ENCODE measurements at regions not wholly inside any gene's neighbourhood (a gene's known extent, or its start where the extent isn't known, plus 50 kb on each side); places are given as distances from the start of the nearest gene placed in this dataset.
"Not testable (repeated sequence)": the region's sequence is repeated elsewhere in the genome, so short reads cannot be mapped to it uniquely, and the experiment has no call there.

DNA sequence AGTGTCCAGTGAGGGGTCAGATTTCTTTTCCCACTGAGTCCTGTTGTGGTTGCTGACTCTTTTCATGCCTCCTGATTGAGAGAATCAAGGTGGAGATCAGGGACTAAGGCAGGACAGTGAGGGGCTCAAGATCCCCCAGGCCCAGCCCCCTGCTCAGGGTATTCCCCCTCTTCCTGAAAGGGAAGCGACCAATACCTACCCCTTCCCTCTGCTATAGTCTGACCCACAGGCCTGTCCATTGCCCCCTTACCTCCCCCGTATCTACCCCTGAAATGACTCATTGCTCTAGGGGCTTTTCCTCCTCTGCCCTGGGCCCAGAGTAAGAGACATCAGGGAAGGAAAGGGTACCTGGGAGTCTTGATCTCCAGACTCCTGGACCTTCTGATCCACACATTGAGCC is 1320.5 kb downstream of the UQCRFS1 start:
- no peak for DNase-seq

DNA sequence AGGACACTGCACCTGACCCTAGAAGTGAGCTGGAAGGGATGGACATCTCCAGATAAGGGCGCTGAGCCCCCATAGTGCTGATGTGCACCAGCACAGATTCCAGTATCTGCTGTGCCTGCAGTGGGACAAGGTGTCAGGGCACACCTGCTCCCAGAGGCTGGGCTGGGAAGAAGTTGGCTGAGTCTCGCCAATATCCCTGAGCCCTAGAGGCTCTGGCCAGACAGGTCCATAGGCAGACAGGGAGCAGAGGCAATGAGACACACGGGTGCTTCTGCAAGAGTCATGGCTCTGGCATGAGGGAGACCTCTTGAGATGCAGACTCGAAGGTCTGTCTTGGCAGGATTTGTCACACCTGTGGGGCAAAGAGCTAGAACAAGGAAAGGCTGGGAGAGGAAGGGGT is 1321.5 kb downstream of the UQCRFS1 start:
- no peak for DNase-seq

DNA sequence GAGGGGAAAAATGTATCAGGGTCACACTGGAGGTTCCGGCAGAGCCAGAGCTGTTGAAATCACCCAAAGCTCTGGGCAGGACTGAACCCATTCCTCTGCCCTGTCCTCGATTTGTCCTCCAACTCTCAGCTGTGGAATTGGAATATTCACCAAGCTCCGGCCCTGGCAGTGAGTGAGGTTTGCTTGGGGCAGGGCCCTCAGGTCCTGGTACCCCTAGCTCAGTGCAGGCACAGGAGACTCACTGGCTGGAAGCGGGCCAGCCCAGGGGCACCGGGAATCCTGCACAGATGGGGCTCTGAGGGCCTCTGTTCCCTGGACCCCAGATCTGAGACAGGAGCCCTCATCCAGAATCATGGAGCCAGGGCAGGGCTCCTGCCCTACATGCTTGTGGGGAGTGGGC is 1322.3 kb downstream of the UQCRFS1 start:
- no peak for DNase-seq

GRCh38 chr19:27890206-27890605 is 1322.7 kb downstream of the UQCRFS1 start:
- DNase-seq = no peak

- DNase-seq = no peak
These were observed 1323.8 kb downstream of the UQCRFS1 start for GRCh38 chr19:27889156-27889555.

GRCh38 chr19:27887946-27888345 is 1325.0 kb downstream of the UQCRFS1 start:
- DNase-seq = no peak

DNA sequence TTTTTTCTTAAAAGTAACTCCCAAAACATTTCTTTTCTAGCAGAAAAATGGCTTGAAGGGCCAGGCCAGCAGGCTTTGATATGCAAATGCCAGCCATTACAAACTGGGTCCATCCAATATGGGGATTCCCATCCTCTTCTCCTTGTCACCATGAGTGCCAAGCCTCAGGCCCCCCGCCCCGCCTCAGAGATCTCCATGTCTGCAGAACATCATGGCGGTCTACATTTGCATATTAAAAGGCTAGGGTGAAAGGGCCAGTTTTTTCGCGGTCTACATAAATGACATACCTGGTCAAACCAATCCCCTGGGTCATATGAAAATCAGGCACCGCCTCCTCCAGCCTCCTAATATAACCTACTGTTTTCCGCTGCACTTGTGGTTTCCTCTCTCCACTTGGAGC is 1327.6 kb downstream of the UQCRFS1 start:
- DNase-seq = no peak

DNA sequence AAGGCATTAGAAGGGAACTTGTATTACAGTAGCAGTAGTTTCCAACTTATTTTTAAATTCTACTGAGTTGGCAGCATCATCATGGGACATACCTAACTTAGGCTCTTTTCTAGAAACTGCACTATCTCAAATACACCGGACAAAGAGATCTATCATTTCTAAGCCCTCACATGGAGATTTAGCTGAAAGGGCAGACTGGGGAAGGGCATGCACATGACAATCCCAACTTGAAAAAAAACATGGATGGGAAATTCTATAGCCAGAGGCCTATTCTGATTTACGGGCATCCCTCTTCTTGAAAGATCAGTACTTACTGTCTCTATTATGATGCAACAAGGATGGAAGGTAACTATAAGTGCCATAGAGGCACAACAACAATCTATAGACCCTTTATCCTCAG is 1328.6 kb downstream of the UQCRFS1 start:
- DNase-seq = no peak

DNA sequence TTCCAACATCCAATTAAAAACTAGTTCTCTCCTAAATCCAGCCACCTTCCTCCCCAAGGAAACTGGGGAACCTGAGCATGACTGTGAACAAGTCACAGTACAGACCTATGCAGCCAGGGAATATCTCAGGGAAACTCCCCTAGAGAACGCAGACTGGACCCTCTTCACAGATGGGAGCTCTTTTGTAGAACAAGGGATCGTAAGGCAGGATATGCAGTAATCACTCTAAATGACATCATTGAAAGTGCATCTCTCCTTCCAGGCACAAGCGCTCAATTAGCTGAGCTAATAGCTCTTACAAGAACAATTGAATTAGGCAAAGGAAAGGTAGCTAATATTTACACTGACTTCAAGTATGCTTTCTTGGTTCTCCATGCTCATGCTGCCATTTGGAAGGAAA is 1331.7 kb downstream of the UQCRFS1 start:
- DNase-seq = no peak

- no peak for DNase-seq
These were observed 1335.9 kb downstream of the UQCRFS1 start for GRCh38 chr19:27876976-27877512.

DNA sequence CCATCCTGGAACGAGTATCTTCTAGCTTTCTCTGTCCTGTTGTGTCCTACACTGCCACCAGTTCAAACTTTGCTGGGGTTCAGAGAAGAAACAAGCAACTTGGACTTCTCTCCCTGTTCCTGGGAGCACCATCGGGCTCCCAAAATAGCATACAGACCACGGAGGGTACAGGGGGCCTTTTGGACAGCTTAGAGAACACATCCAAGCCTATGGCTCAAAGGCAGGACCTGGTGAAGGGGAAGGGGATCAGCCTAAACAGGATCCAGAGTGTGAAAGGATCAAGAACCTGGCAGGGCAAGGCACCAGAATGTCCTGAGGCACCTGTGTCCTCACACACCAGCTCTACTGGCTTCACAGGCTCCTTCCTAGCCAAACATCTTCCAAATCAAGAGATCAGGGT is 1336.5 kb downstream of the UQCRFS1 start:
- DNase-seq = no peak

DNA sequence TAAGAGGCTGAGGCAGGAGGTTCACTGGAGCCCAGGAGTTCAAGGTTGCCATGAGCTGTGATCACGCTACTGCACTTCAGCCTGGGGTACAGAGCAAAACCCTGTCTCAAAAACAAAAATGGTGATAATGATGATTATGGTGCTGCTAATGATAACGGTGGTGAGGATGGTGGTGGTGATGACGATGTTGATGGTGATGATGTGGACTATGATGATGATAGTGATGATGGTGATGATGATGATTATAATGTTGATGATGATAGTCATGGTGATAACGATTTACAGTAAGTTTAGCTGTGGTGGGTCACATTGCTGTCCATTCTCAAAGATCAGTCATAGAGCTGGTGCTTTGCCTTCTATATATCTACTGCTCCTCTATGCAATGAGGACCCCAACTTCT is 1340.6 kb downstream of the UQCRFS1 start:
- DNase-seq = no peak

DNA sequence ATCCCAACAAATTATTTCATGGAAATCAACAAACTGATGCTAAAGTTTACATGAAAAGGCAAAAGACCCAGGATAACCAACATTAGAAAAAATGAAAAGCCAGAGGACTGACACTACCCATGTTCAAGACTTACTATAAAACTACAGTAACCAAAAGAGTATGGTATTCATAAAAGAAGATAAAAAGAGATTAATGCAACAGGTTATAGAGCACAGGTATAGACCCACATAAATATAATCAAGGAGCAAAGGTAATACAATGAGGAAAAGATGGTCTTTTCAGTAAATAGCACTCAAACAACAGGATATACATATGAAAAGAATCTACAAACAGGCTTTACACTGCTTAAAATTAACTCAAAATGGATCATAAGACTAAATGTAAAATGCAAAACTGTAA is 1342.7 kb downstream of the UQCRFS1 start:
- DNase-seq = no peak

- no peak for DNase-seq
These were observed 1344.9 kb downstream of the UQCRFS1 start for GRCh38 chr19:27868007-27868406.

DNA sequence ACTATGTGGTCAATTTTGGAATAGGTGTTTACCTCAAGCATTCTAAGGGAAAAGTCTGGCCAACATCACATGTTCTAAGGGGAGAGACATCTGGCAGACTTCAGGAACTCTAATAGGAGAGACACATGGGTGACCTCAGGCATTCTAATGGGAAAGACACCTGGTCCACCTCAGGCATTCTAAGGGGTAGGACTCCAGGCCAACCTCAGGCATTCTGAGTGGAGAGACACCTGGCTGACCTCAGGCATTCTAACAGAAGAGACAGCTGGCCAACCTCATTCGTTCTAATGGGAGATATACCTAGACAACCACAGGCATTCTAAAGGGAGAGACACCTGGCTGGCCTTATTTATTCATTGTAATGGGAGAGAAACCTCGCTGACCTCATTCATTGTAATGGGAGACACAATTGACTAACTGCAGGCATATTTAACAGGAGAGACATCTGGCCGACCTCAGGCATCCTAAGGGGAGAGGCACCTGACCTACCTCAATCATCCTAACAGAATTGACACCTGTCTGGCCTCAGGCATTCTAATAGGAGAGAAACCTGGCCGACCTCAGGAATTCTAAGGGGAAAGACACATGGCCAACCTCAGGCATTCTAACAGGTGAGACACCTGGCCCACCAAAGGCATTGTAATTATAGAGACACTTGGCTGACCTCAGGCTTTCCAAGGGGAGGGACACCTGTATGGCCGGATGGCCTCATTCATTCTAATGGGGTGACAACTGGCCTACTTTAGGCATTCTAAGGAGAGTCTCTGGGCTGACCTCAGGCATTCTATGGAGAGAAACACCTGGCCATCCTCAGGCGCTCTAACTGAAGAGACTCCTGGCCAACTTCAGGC is 1346.8 kb downstream of the UQCRFS1 start:
- DNase-seq = no peak

DNA sequence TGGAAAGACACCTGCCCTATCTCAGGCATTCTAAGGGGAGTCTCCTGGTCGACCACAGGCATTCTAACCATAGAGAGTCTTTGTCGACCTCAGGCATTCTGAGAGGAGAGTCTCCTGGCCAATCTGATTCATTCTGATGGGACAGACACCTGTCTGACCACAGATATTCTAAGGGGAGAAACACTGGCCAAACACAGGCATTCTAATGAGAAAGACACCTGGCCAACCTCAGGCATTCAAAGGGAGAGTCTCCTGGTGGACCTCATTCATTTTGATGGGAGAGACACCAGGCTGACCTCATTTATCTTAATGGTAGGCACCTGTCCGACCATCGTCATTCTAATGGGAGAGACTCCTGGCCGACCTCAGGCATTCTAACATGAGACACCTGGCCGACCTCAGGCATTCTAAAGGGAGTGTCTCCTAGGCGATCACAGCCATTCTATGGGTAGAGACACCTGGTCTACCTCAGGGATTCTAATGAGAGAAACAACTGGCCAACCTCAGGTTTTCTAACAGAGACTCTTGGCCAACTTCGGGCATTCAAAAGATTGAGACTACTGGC is 1351.5 kb downstream of the UQCRFS1 start:
- no peak for DNase-seq

DNA sequence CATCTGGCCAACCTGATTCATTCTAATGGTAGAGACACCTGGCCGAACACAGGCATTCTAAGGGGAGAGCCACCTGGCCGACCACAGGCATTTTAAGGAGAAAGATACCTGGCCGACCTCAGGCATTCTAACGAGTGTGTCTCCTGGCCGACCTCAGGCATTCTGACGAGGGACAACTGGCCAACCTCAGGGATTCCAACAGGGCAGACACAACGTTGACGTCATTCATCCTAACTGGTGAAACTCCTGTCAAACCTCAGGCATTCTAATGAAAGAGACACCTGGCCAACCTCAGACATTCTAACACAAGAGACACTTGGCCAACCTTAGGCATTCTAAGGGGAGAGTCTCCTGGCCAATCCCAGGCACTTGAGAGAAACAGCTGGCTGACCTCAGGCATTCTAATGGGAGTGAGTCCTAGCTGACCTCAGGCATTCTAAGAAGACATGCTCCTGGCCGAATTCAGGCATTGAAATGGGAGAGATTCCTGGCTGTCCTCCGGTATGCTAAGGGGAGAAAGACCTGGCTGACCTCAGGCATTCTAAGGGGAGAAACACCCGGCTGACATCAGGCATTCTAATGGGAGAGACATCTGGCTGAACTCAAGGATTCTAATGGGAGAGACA is 1352.5 kb downstream of the UQCRFS1 start:
- DNase-seq = no peak

DNA sequence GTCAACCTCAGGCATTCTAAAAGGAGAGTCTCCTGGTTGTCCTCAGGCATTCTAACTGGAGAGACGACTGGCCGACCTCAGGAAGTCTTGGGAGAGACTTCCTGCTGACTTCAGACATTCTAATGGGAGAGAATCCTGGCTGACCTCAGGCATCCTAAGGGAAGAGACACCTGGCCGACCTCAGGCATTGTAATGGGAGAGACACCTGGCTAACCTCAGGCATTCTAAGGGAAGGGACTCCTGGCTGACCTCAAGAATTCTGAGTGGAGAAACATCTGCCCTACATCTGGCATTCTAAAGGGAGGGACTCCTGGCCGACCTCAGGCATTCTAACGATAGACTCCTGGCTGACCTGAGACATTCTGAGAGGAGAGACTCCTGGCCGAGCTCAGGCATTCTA is 1353.3 kb downstream of the UQCRFS1 start:
- DNase-seq = no peak

GRCh38 chr19:27858981-27859581 is 1353.9 kb downstream of the UQCRFS1 start:
- no peak for DNase-seq

GRCh38 chr19:27852931-27853330 is 1360.0 kb downstream of the UQCRFS1 start:
- not testable (repeated sequence) for DNase-seq

DNA sequence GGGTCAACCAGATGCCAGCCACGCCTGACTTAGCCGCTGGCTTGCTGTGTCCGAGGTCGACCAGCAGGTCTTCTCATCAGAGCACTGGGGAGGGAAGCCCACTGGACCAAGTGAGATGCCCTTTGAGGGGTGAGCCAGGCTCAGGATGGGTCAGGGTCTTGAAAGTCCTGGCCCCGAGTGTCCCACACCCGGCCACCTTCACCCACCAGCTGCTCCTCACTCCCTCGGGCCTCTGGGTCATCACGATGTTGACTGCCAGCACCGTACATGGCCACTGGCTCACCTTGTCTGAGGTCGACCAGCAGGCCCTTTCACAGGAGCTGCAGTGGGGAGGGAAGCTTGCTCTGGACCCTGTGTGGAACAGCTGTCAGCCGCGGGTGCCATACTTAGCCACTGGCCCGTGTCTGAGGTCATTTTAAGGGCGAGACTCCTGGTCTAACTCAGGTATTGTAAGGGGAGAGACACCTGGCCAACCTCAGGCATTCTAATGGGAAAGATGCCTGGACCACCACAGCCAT is 1361.3 kb downstream of the UQCRFS1 start:
- DNase-seq = no peak

DNA sequence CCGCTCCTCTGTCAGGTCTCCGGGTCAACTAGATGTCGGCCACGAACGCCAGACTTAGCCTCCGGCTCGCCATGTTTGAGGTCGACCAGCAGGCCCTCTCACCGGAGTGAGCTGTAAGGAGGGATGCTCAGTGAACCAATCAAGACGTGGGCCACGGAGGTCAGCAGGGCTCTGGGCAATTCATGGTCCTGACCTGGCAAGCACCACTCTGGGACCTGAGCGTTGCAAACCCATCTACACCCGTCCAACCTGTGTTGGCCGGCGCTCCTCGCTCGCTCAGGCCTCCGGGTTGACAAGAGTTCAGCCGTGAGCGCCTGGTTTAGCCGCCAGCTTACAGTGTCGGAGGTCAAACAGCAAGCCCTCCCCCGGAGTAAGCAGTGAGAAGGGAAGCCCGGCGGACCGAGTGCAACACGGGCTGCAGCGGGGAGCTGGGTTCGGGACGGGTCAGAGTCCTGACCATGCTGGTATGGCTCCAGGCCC is 1361.9 kb downstream of the UQCRFS1 start:
- DNase-seq = no peak

- no peak for DNase-seq
These were observed 1366.0 kb downstream of the UQCRFS1 start for GRCh38 chr19:27846944-27847343.
